Stomach (tissue), 8 donors: ENCODE measurements at regions not wholly inside any gene's neighbourhood (a gene's known extent, or its start where the extent isn't known, plus 50 kb on each side); places are given as distances from the start of the nearest gene placed in this dataset.

ENCODE experiments used
- DNase-seq, 2 donors: peaks; one replicate each; pipeline versions ENCODE4 v3.0.0 to v3.0.0-alpha.2; 2013 to 2019
- H3K27ac ChIP-seq, 5 donors: fragments of 200-600 bp in 4 of 5; sonication (generic) in 4 of 5; one replicate each; pipeline ENCODE4 v1.5.1; 2013 to 2019; ENCODE audit warnings: mild to moderate bottlenecking in 1 of 5, moderate library complexity in 1 of 5
- H3K27me3 ChIP-seq, 3 donors: fragments of 200-600 bp; sonication (generic); one replicate each; pipeline ENCODE4 v1.5.1; 2017 to 2019; ENCODE audit warnings: mixed run types in 1 of 3
- H3K36me3 ChIP-seq, 4 donors: fragments of 200-600 bp; sonication (generic); 1 replicate in 3 of 4; 2 replicates in 1 of 4; pipeline ENCODE4 v1.5.1; 2016 to 2019
- H3K4me1 ChIP-seq, 4 donors: fragments of 200-600 bp; sonication (generic); one replicate each; pipeline ENCODE4 v1.5.1; 2016 to 2019
- H3K4me3 ChIP-seq, 4 donors: fragments of 200-600 bp; sonication (generic) in 3 of 4; one replicate each; pipeline ENCODE4 v1.5.1; 2016 to 2019; ENCODE audit warnings: mild to moderate bottlenecking in 1 of 4
- H3K9me3 ChIP-seq, 4 donors: fragments of 200-600 bp; sonication (generic); one replicate each; pipeline ENCODE4 v1.5.1; 2016 to 2019
- CTCF ChIP-seq, 7 experiments: fragments of 450-650 bp in 4 of 7; fragments of 200-600 bp in 3 of 7; sonication (generic) in 3 of 7; IDR thresholded peaks; one replicate each; pipeline ENCODE4 v1.5.1; 2016 to 2019; ENCODE audit warnings: antibody characterized with exemption in 7 of 7, control low read depth in 2 of 7, mild to moderate bottlenecking in 1 of 7
- EP300 ChIP-seq: sonication (generic); formaldehyde crosslinking; IDR thresholded peaks from one replicate; pipeline ENCODE4 v1.6.1; 2017; ENCODE audit warnings: antibody characterized with exemption
- POLR2A ChIP-seq, 4 donors: fragments of 450-650 bp; IDR thresholded peaks; one replicate each; pipeline ENCODE4 v1.6.1; 2016; ENCODE audit warnings: antibody characterized with exemption in 4 of 4, control low read depth in 2 of 4, mild to moderate bottlenecking in 1 of 4, moderate library complexity in 1 of 4
- POLR2AphosphoS5 ChIP-seq, 3 donors: sonication (generic); formaldehyde crosslinking; IDR thresholded peaks; one replicate each; pipeline ENCODE4 v1.6.1; 2016; ENCODE audit warnings: antibody characterized with exemption in 3 of 3
- WGBS, 5 donors: extraction: QIAGEN DNeasy Blood & Tissue Kit in 3 of 5; methylation state at CpG; one replicate each; pipeline versions ENCODE4 v1.1.5 to v1.1.7; 2013 to 2018; 5-methylcytosine and 5-hydroxymethylcytosine counted together
- intact Hi-C: fragments of 100-400 bp; cut with DNase I; formaldehyde crosslinking; loops from one replicate; pipeline ENCODE4 v1.15.1; 2023; ENCODE audit warnings: low total_unique reads
- donor health status: healthy with polysubstance abuse.
- donor health status: Bipolar disorder and iron deficiency.
- donor health status: healthy.

GRCh38 chr5:6961837-6962635 is 248.8 kb downstream of the TENT4A start:
- WGBS, 5 donors = 72 to 80% (median 76%) methylated on average over 12 of the region's 12 CpGs
- peaks cover 0 to 5% (median 0%) of the 10 kb centered on the region in 4 donors for H3K9me3 ChIP-seq
- no peak overlapping the region for H3K27ac ChIP-seq
- no peaks in the 10 kb centered on the region for H3K27me3 ChIP-seq
- no peak for TF ChIP-seq CTCF (IDR thresholded peaks at IDR 0.05)
- TF ChIP-seq POLR2A (IDR thresholded peaks at IDR 0.05) = no peak
- H3K4me3 ChIP-seq = no peak overlapping the region
- DNase-seq = no peak
- H3K4me1 ChIP-seq = no peaks in the 10 kb centered on the region
- intact Hi-C loops = no loop called here
- no peaks in the 10 kb centered on the region for H3K36me3 ChIP-seq

GRCh38 chr5:6976971-6977370 is 263.7 kb downstream of the TENT4A start:
- no peaks in the 10 kb centered on the region for H3K27me3 ChIP-seq
- intact Hi-C loops = no loop called here
- no peaks in the 10 kb centered on the region for H3K9me3 ChIP-seq
- no peak for DNase-seq
- no peak overlapping the region for H3K27ac ChIP-seq
- TF ChIP-seq CTCF (IDR thresholded peaks at IDR 0.05) = no peak
- TF ChIP-seq POLR2AphosphoS5 (IDR thresholded peaks at IDR 0.05) = no peak
- no peak for TF ChIP-seq POLR2A (IDR thresholded peaks at IDR 0.05)
- no peak for TF ChIP-seq EP300
- H3K4me1 ChIP-seq = no peaks in the 10 kb centered on the region
- 41 to 50% (median 47%) methylated on average over 2 of the region's 2 CpGs for WGBS, 5 donors
- H3K4me3 ChIP-seq = no peak overlapping the region
- H3K36me3 ChIP-seq = no peaks in the 10 kb centered on the region

- TF ChIP-seq POLR2AphosphoS5 (IDR thresholded peaks at IDR 0.05) (no peak), EP300 (no peak), CTCF (IDR thresholded peaks at IDR 0.05) (no peak), POLR2A (IDR thresholded peaks at IDR 0.05) (no peak)
- Histone ChIP-seq H3K4me1 (no peaks in the 10 kb centered on the region), H3K27me3 (no peaks in the 10 kb centered on the region), H3K36me3 (no peaks in the 10 kb centered on the region), H3K27ac (no peak overlapping the region), H3K9me3 (no peaks in the 10 kb centered on the region), H3K4me3 (no peak overlapping the region)
- intact Hi-C loops = no loop called here
- DNase-seq = no peak
Measured at GRCh38 chr5:6979061-6979460, 265.8 kb downstream of the TENT4A start.

- H3K36me3 ChIP-seq = no peaks in the 10 kb centered on the region
- no peak for DNase-seq
- 62 to 75% (median 69%) methylated on average over 6 of the region's 6 CpGs for WGBS, 5 donors
- intact Hi-C loops = no loop called here
- no peak overlapping the region for H3K4me3 ChIP-seq
- no peaks in the 10 kb centered on the region for H3K9me3 ChIP-seq
- no peak overlapping the region for H3K27ac ChIP-seq
- no peaks in the 10 kb centered on the region for H3K4me1 ChIP-seq
- TF ChIP-seq POLR2A (IDR thresholded peaks at IDR 0.05) (no peak), POLR2AphosphoS5 (IDR thresholded peaks at IDR 0.05) (no peak), EP300 (no peak), CTCF (IDR thresholded peaks at IDR 0.05) (no peak)
- H3K27me3 ChIP-seq = no peaks in the 10 kb centered on the region
Measured at GRCh38 chr5:6989230-6989629, 276.0 kb downstream of the TENT4A start.
